ENCODE measurements at regions not wholly inside any gene's neighbourhood (a gene's known extent, or its start where the extent isn't known, plus 50 kb on each side); places are given as distances from the start of the nearest gene placed in this dataset.
"Not testable (repeated sequence)": the region's sequence is repeated elsewhere in the genome, so short reads cannot be mapped to it uniquely, and the experiment has no call there.

DNA sequence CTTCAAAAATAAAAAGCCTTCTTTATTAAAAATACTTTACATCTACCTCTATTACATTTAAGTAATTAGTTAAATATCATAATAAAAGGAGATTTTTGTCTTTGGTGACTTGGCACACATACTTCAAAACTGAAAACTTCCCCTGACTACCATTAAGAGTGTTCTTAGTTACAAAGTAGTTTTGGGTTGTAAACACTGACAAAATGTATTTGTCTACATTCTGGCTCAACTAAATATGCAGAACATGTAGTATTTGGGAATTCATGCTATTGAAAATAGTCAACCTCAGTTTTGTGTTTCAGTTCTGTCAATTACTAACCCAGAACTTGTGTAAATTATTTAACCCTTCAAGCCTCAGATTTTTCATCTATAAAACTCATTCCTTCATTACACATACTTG is 311.5 kb downstream of the RAD51AP2 start:
- H2BK5ac ChIP-seq (ENCODE audit: insufficient read length, low read length), result no peak overlapping the region
- no peak overlapping the region for H2AFZ ChIP-seq (ENCODE audit: low read length)
- H4K91ac ChIP-seq (ENCODE audit: insufficient read length, low read depth, low read length), result no peak overlapping the region
- Mint-ChIP-seq H3K4me3 (no peak overlapping the region), H3K4me1 (peaks cover 0 to 4% of the 10 kb centered on the region in 2 experiments; a peak in 2 of 4 replicates), H3K9me3 (no peaks in the 10 kb centered on the region), H3K27ac (no peak overlapping the region), H3K27me3 (ENCODE audit: low read depth) (no peaks in the 10 kb centered on the region), H3K36me3 (ENCODE audit: insufficient read depth in 1 of 3, low read depth in 3 of 3) (no peaks in the 10 kb centered on the region; a peak in 1 of 7 replicates)
- no peaks in the 10 kb centered on the region for H3K23me2 ChIP-seq (ENCODE audit: insufficient read length, low read depth, low read length, poor library complexity, severe bottlenecking)
- no peaks in the 10 kb centered on the region for H3K79me1 ChIP-seq (ENCODE audit: insufficient read depth, low read depth, low read length, poor library complexity, severe bottlenecking)
- H3K18ac ChIP-seq (ENCODE audit: insufficient read length, low read depth, low read length), result no peak overlapping the region
- DNase-seq, result no peak
- no peak overlapping the region for H3K4ac ChIP-seq (ENCODE audit: low read depth, low read length)
- no peak overlapping the region for H3K9ac ChIP-seq (ENCODE audit: extremely low read depth, insufficient read length, low read length)
- H4K20me1 ChIP-seq (ENCODE audit: control insufficient read depth, insufficient read depth, insufficient read length), result no peaks in the 10 kb centered on the region
- no peak overlapping the region for H3K56ac ChIP-seq (ENCODE audit: insufficient read length, low read depth, low read length)
- no peak overlapping the region for H2BK12ac ChIP-seq (ENCODE audit: insufficient read length, low read depth, low read length)
- no peak overlapping the region for H3K27ac ChIP-seq (ENCODE audit: insufficient read length, low read depth, low read length)
- H4K5ac ChIP-seq (ENCODE audit: insufficient read length, low read depth, low read length), result no peak overlapping the region
- H4K8ac ChIP-seq (replicated peaks; ENCODE audit: insufficient read length, low read depth, low read length), result no peak overlapping the region
- no peak overlapping the region for H3K4me2 ChIP-seq (ENCODE audit: insufficient read depth, insufficient read length, low read length)
- H2AK5ac ChIP-seq (ENCODE audit: insufficient read length, low read length), result no peak overlapping the region
- H3K27me3 ChIP-seq (ENCODE audit: insufficient read depth, low read length), result no peaks in the 10 kb centered on the region
- H2BK15ac ChIP-seq (ENCODE audit: low read depth, low read length), result no peak overlapping the region
- no peak overlapping the region for H3K23ac ChIP-seq (ENCODE audit: insufficient read length, low read depth, low read length)
- H3K79me2 ChIP-seq (ENCODE audit: insufficient read depth, low read length), result no peaks in the 10 kb centered on the region
- no peaks in the 10 kb centered on the region for H3K4me1 ChIP-seq (ENCODE audit: insufficient read depth, low read length)
- H3K14ac ChIP-seq (ENCODE audit: insufficient read depth, low read length), result no peak overlapping the region
- no peaks in the 10 kb centered on the region for H3K9me3 ChIP-seq (ENCODE audit: control insufficient read depth, low read depth, low read length)
- H2BK20ac ChIP-seq (ENCODE audit: low read depth, low read length, poor library complexity, severe bottlenecking), result no peak overlapping the region
- no peak for TF ChIP-seq CTCF (conservative IDR thresholded peaks at IDR 0.05)
- H2BK120ac ChIP-seq (ENCODE audit: low read depth, low read length, poor library complexity, severe bottlenecking), result no peak overlapping the region
- H3T11ph ChIP-seq (ENCODE audit: low read length), result no peak overlapping the region

GRCh38 chr2:17204214-17204613 is 314.0 kb downstream of the RAD51AP2 start:
- H2BK12ac ChIP-seq (ENCODE audit: insufficient read length, low read depth, low read length); DNase-seq; H2BK20ac ChIP-seq (ENCODE audit: low read depth, low read length, poor library complexity, severe bottlenecking); H2AK5ac ChIP-seq (ENCODE audit: insufficient read length, low read length); H2AFZ ChIP-seq (ENCODE audit: low read length); H4K8ac ChIP-seq (replicated peaks; ENCODE audit: insufficient read length, low read depth, low read length); H4K20me1 ChIP-seq (ENCODE audit: control insufficient read depth, insufficient read depth, insufficient read length); H3K9me3 Mint-ChIP-seq; H2BK5ac ChIP-seq (ENCODE audit: insufficient read length, low read length); H3K27me3 ChIP-seq (ENCODE audit: insufficient read depth, low read length); H2BK15ac ChIP-seq (ENCODE audit: low read depth, low read length); H3K4me1 Mint-ChIP-seq; H3K9me3 ChIP-seq (ENCODE audit: control insufficient read depth, low read depth, low read length); H3K27me3 Mint-ChIP-seq (ENCODE audit: low read depth); H3K14ac ChIP-seq (ENCODE audit: insufficient read depth, low read length); H3K4me1 ChIP-seq (ENCODE audit: insufficient read depth, low read length); H3T11ph ChIP-seq (ENCODE audit: low read length); H3K56ac ChIP-seq (ENCODE audit: insufficient read length, low read depth, low read length); H3K4ac ChIP-seq (ENCODE audit: low read depth, low read length); H3K23me2 ChIP-seq (ENCODE audit: insufficient read length, low read depth, low read length, poor library complexity, severe bottlenecking); H3K18ac ChIP-seq (ENCODE audit: insufficient read length, low read depth, low read length); H2BK120ac ChIP-seq (ENCODE audit: low read depth, low read length, poor library complexity, severe bottlenecking); H4K5ac ChIP-seq (ENCODE audit: insufficient read length, low read depth, low read length); H3K27ac ChIP-seq (ENCODE audit: insufficient read length, low read depth, low read length); H3K4me3 Mint-ChIP-seq; H3K27ac Mint-ChIP-seq; H3K4me2 ChIP-seq (ENCODE audit: insufficient read depth, insufficient read length, low read length); H3K79me2 ChIP-seq (ENCODE audit: insufficient read depth, low read length); H3K36me3 Mint-ChIP-seq (ENCODE audit: insufficient read depth in 1 of 3, low read depth in 3 of 3); H4K91ac ChIP-seq (ENCODE audit: insufficient read length, low read depth, low read length); H3K23ac ChIP-seq (ENCODE audit: insufficient read length, low read depth, low read length); H3K9ac ChIP-seq (ENCODE audit: extremely low read depth, insufficient read length, low read length); H3K79me1 ChIP-seq (ENCODE audit: insufficient read depth, low read depth, low read length, poor library complexity, severe bottlenecking): not testable (repeated sequence)
- no CpG with 5 or more reads among the region's 1 CpG for WGBS (ENCODE audit: extremely low coverage, insufficient read length, low lambda C conversion rate)

Data from H9 (cell line).